Fibroblast of mammary gland (primary cell): ENCODE measurements at regions not wholly inside any gene's neighbourhood (a gene's known extent, or its start where the extent isn't known, plus 50 kb on each side); places are given as distances from the start of the nearest gene placed in this dataset.
"Not testable (repeated sequence)": the region's sequence is repeated elsewhere in the genome, so short reads cannot be mapped to it uniquely, and the experiment has no call there.

ENCODE experiments used
- DNase-seq: peaks from one replicate; pipeline ENCODE4 v3.0.0-alpha.2; 2010; ENCODE audit warnings: low read depth
- H3K4me3 ChIP-seq: 2 replicates; pipeline ENCODE4 v1.5.1; 2011; ENCODE audit warnings: low read depth, mild to moderate bottlenecking, low read length, moderate library complexity; ENCODE audit not compliant: control insufficient read depth
- CTCF ChIP-seq: conservative IDR thresholded peaks from 2 replicates; pipeline ENCODE4 v1.5.1; 2011; ENCODE audit warnings: low read depth, low read length, inconsistent platforms; ENCODE audit not compliant: control insufficient read depth, insufficient read depth

GRCh38 chr18:5830902-5831301 lies 64.4 kb downstream of the TMEM200C start:
- not testable (repeated sequence) for H3K4me3 ChIP-seq, DNase-seq

- no peak overlapping the region for H3K4me3 ChIP-seq
- no peak for TF ChIP-seq CTCF
- DNase-seq: no peak
Observed at GRCh38 chr18:5828913-5829312, 66.4 kb downstream of the TMEM200C start.

DNA sequence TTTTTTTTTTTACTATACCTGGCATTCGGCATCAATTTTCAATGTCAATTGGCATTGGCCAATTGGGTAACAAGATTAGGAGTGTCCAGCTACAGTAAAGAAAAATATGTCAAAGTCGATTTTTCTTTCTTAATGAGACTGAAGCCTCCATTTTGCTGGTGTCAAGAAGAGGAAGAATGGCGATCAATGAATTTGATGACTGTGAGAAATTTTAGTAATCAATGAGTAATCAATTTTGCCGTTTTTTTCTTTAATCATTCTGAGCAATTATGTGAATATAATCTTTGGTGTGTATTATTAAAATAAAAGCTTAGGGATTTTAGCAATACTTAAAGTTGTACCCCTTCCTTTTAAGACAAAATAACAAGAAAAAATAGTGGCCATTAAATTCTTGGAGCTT lies 69.7 kb downstream of the TMEM200C start:
- no peak for TF ChIP-seq CTCF

DNA sequence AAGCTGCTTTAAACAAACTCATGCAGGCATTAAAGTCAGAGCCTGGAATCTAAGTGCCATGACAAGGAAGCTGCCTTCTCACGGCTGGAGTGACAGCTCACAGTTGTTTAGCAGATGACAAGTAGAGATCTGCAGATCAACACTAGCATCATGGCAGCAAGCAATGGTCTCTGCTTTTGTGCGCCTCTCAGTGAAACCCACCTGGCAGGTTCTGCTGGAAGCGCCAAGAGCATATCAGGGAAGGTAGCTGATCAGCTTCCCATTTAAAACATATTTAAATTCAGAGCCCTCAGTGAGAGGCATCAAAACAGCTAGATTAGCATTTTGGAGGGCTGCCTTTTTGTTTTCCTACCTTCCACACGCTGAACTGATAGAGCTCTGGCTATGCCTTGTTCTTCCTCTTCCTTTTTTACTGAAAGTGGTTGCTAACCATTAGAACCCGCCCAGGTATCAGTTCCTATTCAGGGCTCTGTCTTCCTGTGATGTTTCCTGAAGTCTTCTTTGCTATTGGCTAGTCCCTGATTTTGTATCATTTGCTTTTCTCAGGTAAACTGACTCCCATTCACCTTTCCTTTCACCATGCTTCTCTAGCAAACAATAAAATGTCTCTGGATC lies 70.8 kb downstream of the TMEM200C start:
- H3K4me3 ChIP-seq: no peak overlapping the region
- no peak for TF ChIP-seq CTCF
- no peak for DNase-seq

More for the DNA sequence above, 69.7 kb downstream of the TMEM200C start:
- H3K4me3 ChIP-seq: no peak overlapping the region
- no peak for DNase-seq

DNA sequence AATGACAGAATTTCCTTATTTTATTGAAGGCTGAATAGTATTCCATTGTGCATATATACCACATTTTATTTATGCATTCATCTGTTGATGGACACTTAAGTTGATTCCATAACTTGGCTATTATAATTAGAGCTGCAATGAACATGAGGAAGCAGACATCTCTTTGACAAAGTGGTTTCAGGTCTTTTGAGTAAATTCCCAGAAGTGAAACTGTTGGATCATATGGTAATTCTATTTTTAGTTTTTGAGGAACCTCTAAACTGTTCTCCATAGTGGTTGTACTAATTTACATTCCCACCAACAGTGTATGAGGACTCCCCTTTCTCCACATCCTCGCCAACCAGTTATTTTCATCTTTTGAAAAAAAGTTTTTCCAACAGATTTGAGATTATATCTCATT lies 77.5 kb downstream of the TMEM200C start:
- H3K4me3 ChIP-seq: no peak overlapping the region
- no peak for DNase-seq
- TF ChIP-seq CTCF: no peak

DNA sequence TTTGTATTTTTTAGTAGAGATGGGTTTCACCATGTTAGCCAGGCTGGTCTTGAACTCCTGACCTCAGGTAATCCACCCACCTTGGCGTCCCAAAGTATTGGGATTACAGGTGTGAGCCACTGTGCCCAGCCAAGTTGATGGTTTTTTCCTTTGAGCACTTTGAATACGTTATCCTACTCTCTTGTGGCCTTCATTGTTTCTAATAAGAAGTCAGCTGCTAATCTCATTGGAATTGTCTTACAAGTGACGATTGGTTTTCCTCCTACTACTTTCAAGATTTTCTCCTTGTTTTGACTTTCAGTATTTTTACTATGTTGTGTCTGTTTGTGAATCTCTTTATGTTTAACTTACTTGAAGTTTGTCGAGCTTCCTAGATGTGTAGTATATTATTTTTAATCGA lies 88.5 kb downstream of the TMEM200C start:
- TF ChIP-seq CTCF: no peak
- H3K4me3 ChIP-seq: no peak overlapping the region
- DNase-seq: no peak

GRCh38 chr18:5787936-5788335 lies 107.4 kb downstream of the TMEM200C start:
- no peak overlapping the region for H3K4me3 ChIP-seq
- DNase-seq: no peak
- no peak for TF ChIP-seq CTCF
